H1 (cell line): ENCODE measurements at regions not wholly inside any gene's neighbourhood (a gene's known extent, or its start where the extent isn't known, plus 50 kb on each side); places are given as distances from the start of the nearest gene placed in this dataset.
"Not testable (repeated sequence)": the region's sequence is repeated elsewhere in the genome, so short reads cannot be mapped to it uniquely, and the experiment has no call there.

ENCODE experiments used
- ATF2 ChIP-seq: IDR thresholded peaks from 2 replicates; pipeline ENCODE4 v1.6.1; 2012; ENCODE audit warnings: low read length, inconsistent platforms
- ATF3 ChIP-seq: IDR thresholded peaks from 2 replicates; pipeline ENCODE4 v1.6.1; 2011; ENCODE audit warnings: low read depth, mild to moderate bottlenecking, low read length; ENCODE audit not compliant: insufficient read depth
- CHD2 ChIP-seq: IDR thresholded peaks from 2 replicates; pipeline ENCODE4 v1.6.1; 2012; ENCODE audit warnings: low read length, improper control_type of control experiment
- CTCF ChIP-seq, 3 experiments: IDR thresholded peaks; 1 replicate in 2 of 3; 2 replicates in 1 of 3; pipeline versions ENCODE4 v1.5.1 to v1.6.1; 2011; ENCODE audit warnings: low read length in 3 of 3, mild to moderate bottlenecking in 3 of 3, inconsistent platforms in 2 of 3, low read depth in 1 of 3, moderate library complexity in 1 of 3; ENCODE audit not compliant: insufficient read depth in 1 of 3; ENCODE audit errors: control extremely low read depth in 1 of 3
- EP300 ChIP-seq, 2 experiments: IDR thresholded peaks; 1 replicate in 1 of 2; 2 replicates in 1 of 2; pipeline ENCODE4 v1.6.1; 2011 to 2012; ENCODE audit warnings: low read depth in 2 of 2, low read length in 2 of 2, mild to moderate bottlenecking in 2 of 2, borderline replicate concordance in 1 of 2, inconsistent platforms in 1 of 2, moderate library complexity in 1 of 2
- PHF8 ChIP-seq: fragments of 200-600 bp; sonication (generic); conservative IDR thresholded peaks from 2 replicates; pipeline ENCODE4 v1.7.1; 2012; ENCODE audit warnings: low read depth, mild to moderate bottlenecking, inconsistent platforms, low read length, moderate library complexity
- POLR2A ChIP-seq, 2 experiments: IDR thresholded peaks; 1 replicate in 1 of 2; 2 replicates in 1 of 2; pipeline ENCODE4 v1.6.1; 2011; ENCODE audit warnings: low read depth in 2 of 2, low read length in 2 of 2, mild to moderate bottlenecking in 2 of 2; ENCODE audit errors: control extremely low read depth in 1 of 2
- POLR2AphosphoS5 ChIP-seq: IDR thresholded peaks from 2 replicates; pipeline ENCODE4 v1.6.1; 2011; ENCODE audit warnings: low read depth, low read length
- RNF2 ChIP-seq: fragments of 200-900, 300-1000 bp; sonication (generic); IDR thresholded peaks from 2 replicates; pipeline ENCODE4 v1.7.1; 2016; ENCODE audit warnings: borderline replicate concordance, low read depth, mild to moderate bottlenecking, antibody characterized with exemption, low read length; ENCODE audit not compliant: poor library complexity, severe bottlenecking; ENCODE audit errors: missing control alignments
- RXRA ChIP-seq: IDR thresholded peaks from 2 replicates; pipeline ENCODE4 v1.6.1; 2011; ENCODE audit warnings: low read depth, mild to moderate bottlenecking, low read length, moderate library complexity; ENCODE audit not compliant: insufficient read depth
- TAF7 ChIP-seq: optimal IDR thresholded peaks from 2 replicates; pipeline ENCODE3; 2011; ENCODE audit warnings: low read depth, mild to moderate bottlenecking, inconsistent platforms, low read length, moderate library complexity, borderline replicate concordance
- USF2 ChIP-seq: IDR thresholded peaks from 2 replicates; pipeline ENCODE4 v1.6.1; 2011; ENCODE audit warnings: low read length, improper control_type of control experiment
- YY1 ChIP-seq: IDR thresholded peaks from 2 replicates; pipeline ENCODE4 v1.6.1; 2011; ENCODE audit warnings: low read depth, mild to moderate bottlenecking, low read length

GRCh38 chr9:95779597-95779996 lies 95.9 kb upstream of the ERCC6L2 start:
- not testable (repeated sequence) for TF ChIP-seq CTCF (IDR thresholded peaks at IDR 0.05; ENCODE audit: control extremely low read depth in 1 of 3, insufficient read depth in 1 of 3, low read depth in 1 of 3, low read length in 3 of 3); CHD2; PHF8; ATF2; POLR2A (IDR thresholded peaks at IDR 0.05; ENCODE audit: control extremely low read depth in 1 of 2, low read depth in 2 of 2, low read length in 2 of 2); TAF7; ATF3; YY1; RXRA; POLR2AphosphoS5; RNF2; EP300 (IDR thresholded peaks at IDR 0.05; ENCODE audit: borderline replicate concordance in 1 of 2, low read depth in 2 of 2, low read length in 2 of 2); USF2
